SK-N-SH (cell line): ENCODE measurements at regions not wholly inside any gene's neighbourhood (a gene's known extent, or its start where the extent isn't known, plus 50 kb on each side); places are given as distances from the start of the nearest gene placed in this dataset.

Experiments
- CTCF ChIA-PET: fragments of 300-600, 350-600 bp; formaldehyde crosslinking; extraction: SDS; loops from one replicate; lab custom pipeline; 2021; lab: Yijun Ruan, JAX
- POLR2A ChIA-PET: fragments of 350-600 bp; sonication (Branson Sonifier 250); formaldehyde crosslinking; extraction: SDS; loops from one replicate; lab custom pipeline; 2020; ENCODE audit warnings: antibody characterized with exemption, inconsistent platforms; lab: Yijun Ruan, JAX
- DNase-seq: peaks from one replicate; pipeline ENCODE4 v3.0.0; 2012
- H2AFZ ChIP-seq: fragments of 200-600 bp; sonication (generic); 2 replicates; pipeline ENCODE4 v1.8.1; 2016; ENCODE audit warnings: antibody characterized with exemption, mild to moderate bottlenecking, low read depth
- H3F3A ChIP-seq: fragments of 200-600 bp; sonication (generic); replicated peaks from 2 replicates; pipeline ENCODE3; 2016; ENCODE audit warnings: antibody characterized with exemption, mild to moderate bottlenecking; ENCODE audit not compliant: insufficient read depth
- H3K27ac ChIP-seq, 2 experiments: fragments of 200-500 bp in 1 of 2; fragments of 200-600 bp in 1 of 2; sonication (Bioruptor generic) in 1 of 2; sonication (generic), shearing (Covaris generic) in 1 of 2; 2 replicates each; pipeline versions ENCODE4 v1.5.1 to v1.6.1; 2014 to 2016; ENCODE audit warnings: low read depth in 2 of 2, inconsistent platforms in 1 of 2, low read length in 1 of 2, mild to moderate bottlenecking in 1 of 2, mixed read lengths in 1 of 2
- H3K27me3 ChIP-seq: fragments of 200-600 bp; sonication (generic), shearing (Covaris generic); 2 replicates; pipeline ENCODE4 v1.6.1; 2016; ENCODE audit warnings: mixed run types; ENCODE audit not compliant: insufficient read depth
- H3K36me3 ChIP-seq, 2 experiments: fragments of 200-500 bp in 1 of 2; fragments of 200-600 bp in 1 of 2; sonication (Bioruptor generic) in 1 of 2; sonication (generic) in 1 of 2; replicated peaks in 1 of 2; 2 replicates each; pipeline versions ENCODE3 to v1.5.1; 2014 to 2016; ENCODE audit warnings: low read length in 1 of 2, mild to moderate bottlenecking in 1 of 2; ENCODE audit not compliant: insufficient read depth in 2 of 2, control insufficient read depth in 1 of 2
- H3K4me1 ChIP-seq, 2 experiments: fragments of 200-500 bp in 1 of 2; fragments of 200-600 bp in 1 of 2; sonication (Bioruptor generic) in 1 of 2; sonication (generic), shearing (Covaris generic) in 1 of 2; 2 replicates each; pipeline versions ENCODE4 v1.5.1 to v1.6.1; 2014 to 2016; ENCODE audit warnings: low read depth in 1 of 2, low read length in 1 of 2, mixed run types in 1 of 2; ENCODE audit not compliant: insufficient read depth in 2 of 2, control insufficient read depth in 1 of 2
- H3K4me2 ChIP-seq: fragments of 200-600 bp; sonication (generic), shearing (Covaris generic); 2 replicates; pipeline ENCODE4 v1.6.1; 2017; ENCODE audit warnings: mixed run types
- H3K4me3 ChIP-seq, 2 experiments: fragments of 200-500 bp in 1 of 2; fragments of 200-600 bp in 1 of 2; sonication (Bioruptor generic) in 1 of 2; sonication (generic), shearing (Covaris generic) in 1 of 2; 2 replicates each; pipeline versions ENCODE4 v1.5.1 to v1.8.1; 2014 to 2016; ENCODE audit warnings: low read depth in 2 of 2, inconsistent platforms in 1 of 2, low read length in 1 of 2, mild to moderate bottlenecking in 1 of 2, mixed read lengths in 1 of 2, moderate library complexity in 1 of 2
- H3K79me2 ChIP-seq: fragments of 200-600 bp; sonication (generic); 2 replicates; pipeline ENCODE4 v1.8.1; 2017; ENCODE audit warnings: mild to moderate bottlenecking; ENCODE audit not compliant: insufficient read depth
- H3K9ac ChIP-seq: fragments of 200-600 bp; sonication (generic); 2 replicates; pipeline ENCODE4 v1.6.1; 2017; ENCODE audit warnings: mixed run types
- H3K9me2 ChIP-seq: fragments of 200-600 bp; sonication (generic); 2 replicates; pipeline ENCODE4 v1.6.1; 2017; ENCODE audit warnings: mixed run types
- H3K9me3 ChIP-seq: fragments of 200-600 bp; sonication (generic); 2 replicates; pipeline ENCODE4 v1.6.1; 2017; ENCODE audit warnings: mixed run types, mild to moderate bottlenecking, moderate library complexity
- H4K20me1 ChIP-seq: fragments of 200-600 bp; sonication (generic); 2 replicates; pipeline ENCODE4 v1.6.1; 2017; ENCODE audit warnings: mild to moderate bottlenecking, mixed run types; ENCODE audit not compliant: insufficient read depth
- EP300 ChIP-seq, 2 experiments: IDR thresholded peaks; 2 replicates each; pipeline versions ENCODE4 v1.4.0 to v1.6.1; 2012; ENCODE audit warnings: borderline replicate concordance in 1 of 2, low read depth in 1 of 2, low read length in 1 of 2
- FOXM1 ChIP-seq: IDR thresholded peaks from 2 replicates; pipeline ENCODE4 v1.4.0; 2012; ENCODE audit warnings: low read depth, mild to moderate bottlenecking
- MEF2A ChIP-seq: IDR thresholded peaks from 2 replicates; pipeline ENCODE4 v1.4.0; 2012; ENCODE audit warnings: low read depth, borderline replicate concordance
- NFIC ChIP-seq: IDR thresholded peaks from 2 replicates; pipeline ENCODE4 v1.4.0; 2012; ENCODE audit warnings: borderline replicate concordance
- NRF1 ChIP-seq: IDR thresholded peaks from 2 replicates; pipeline ENCODE4 v1.6.1; 2012; ENCODE audit warnings: low read depth, mild to moderate bottlenecking, low read length
- PBX3 ChIP-seq: IDR thresholded peaks from 2 replicates; pipeline ENCODE4; 2012
- REST ChIP-seq: IDR thresholded peaks from 2 replicates; pipeline ENCODE4 v1.6.1; 2012; ENCODE audit warnings: mild to moderate bottlenecking, low read depth, low read length, moderate library complexity
- RXRA ChIP-seq: IDR thresholded peaks from 2 replicates; pipeline ENCODE4 v1.4.0; 2012; ENCODE audit warnings: low read depth, mild to moderate bottlenecking, borderline replicate concordance
- SIN3A ChIP-seq: IDR thresholded peaks from 2 replicates; pipeline ENCODE4 v1.6.1; 2012; ENCODE audit warnings: low read depth, mild to moderate bottlenecking, low read length, moderate library complexity, borderline replicate concordance
- SMC3 ChIP-seq: IDR thresholded peaks from 2 replicates; pipeline ENCODE4 v1.6.1; 2012; ENCODE audit warnings: low read depth, low read length, improper control_type of control experiment
- USF1 ChIP-seq: IDR thresholded peaks from 2 replicates; pipeline ENCODE4 v1.4.0; 2012; ENCODE audit warnings: low read depth, borderline replicate concordance
- YY1 ChIP-seq: IDR thresholded peaks from 2 replicates; pipeline ENCODE4 v1.4.0; 2012; ENCODE audit warnings: low read depth, mild to moderate bottlenecking
- ZBTB33 ChIP-seq: IDR thresholded peaks from 2 replicates; pipeline ENCODE4 v1.4.0; 2012; ENCODE audit warnings: low read depth, borderline replicate concordance
- WGBS: methylation state at CpG from one replicate; pipeline ENCODE4 v1.1.6; 2017; ENCODE audit warnings: low lambda C conversion rate; 5-methylcytosine and 5-hydroxymethylcytosine counted together

- H3K9ac ChIP-seq, result no peak overlapping the region
- WGBS, result 69% methylated on average over 1 of the region's 1 CpG
- H3K36me3 ChIP-seq, result no peaks in the 10 kb centered on the region
- no peaks in the 10 kb centered on the region; a peak in 2 of 4 replicates for H3K4me1 ChIP-seq
- H2AFZ ChIP-seq, result no peak overlapping the region
- DNase-seq, result no peak
- H3K4me2 ChIP-seq, result no peak overlapping the region
- ChIA-PET CTCF (no interaction called here), POLR2A (no interaction called here)
- H3K79me2 ChIP-seq, result no peaks in the 10 kb centered on the region
- H4K20me1 ChIP-seq, result no peaks in the 10 kb centered on the region
- H3F3A ChIP-seq, result no peaks in the 10 kb centered on the region
- H3K27ac ChIP-seq, result no peak overlapping the region
- TF ChIP-seq USF1, result no peak
- TF ChIP-seq RXRA, result no peak
- no peak for TF ChIP-seq SMC3
- no peak for TF ChIP-seq SIN3A
- TF ChIP-seq REST, result no peak
- TF ChIP-seq MEF2A, result no peak
- no peak for TF ChIP-seq EP300 (IDR thresholded peaks at IDR 0.05; ENCODE audit: borderline replicate concordance in 1 of 2, low read depth in 1 of 2, low read length in 1 of 2)
- no peaks in the 10 kb centered on the region for H3K9me3 ChIP-seq
- H3K27me3 ChIP-seq, result no peaks in the 10 kb centered on the region
- H3K9me2 ChIP-seq, result no peaks in the 10 kb centered on the region
- H3K4me3 ChIP-seq, result no peak overlapping the region
Measured at GRCh38 chr6:23419046-23419445, 707.0 kb upstream of the NRSN1 start.

GRCh38 chr6:23420659-23421350, 705.2 kb upstream of the NRSN1 start:
- H3K9me3 ChIP-seq, result no peaks in the 10 kb centered on the region
- H3K4me1 ChIP-seq, result no peaks in the 10 kb centered on the region; a peak in 1 of 4 replicates
- H2AFZ ChIP-seq, result no peak overlapping the region
- TF ChIP-seq ZBTB33 (no peak), NFIC (no peak), YY1 (no peak), NRF1 (no peak), PBX3 (no peak), FOXM1 (no peak)
- no peaks in the 10 kb centered on the region for H3K9me2 ChIP-seq
- no peaks in the 10 kb centered on the region for H3K79me2 ChIP-seq
- 63% methylated on average over 1 of the region's 4 CpGs for WGBS
- ChIA-PET CTCF (interaction anchor here (0.7 kb wide), 1 partner anchor 26 kb away, joined by 3 read pairs; no protein-coding TSS in a partner anchor), POLR2A (no interaction called here)
- DNase-seq, result no peak
- no peaks in the 10 kb centered on the region for H3F3A ChIP-seq
- H3K9ac ChIP-seq, result no peak overlapping the region
- H3K4me2 ChIP-seq, result no peak overlapping the region
- no peaks in the 10 kb centered on the region for H3K36me3 ChIP-seq
- no peaks in the 10 kb centered on the region for H4K20me1 ChIP-seq
- H3K4me3 ChIP-seq, result no peak overlapping the region
- no peak overlapping the region for H3K27ac ChIP-seq
- H3K27me3 ChIP-seq, result no peaks in the 10 kb centered on the region
